GM23338 (cell line): ENCODE measurements at regions not wholly inside any gene's neighbourhood (a gene's known extent, or its start where the extent isn't known, plus 50 kb on each side); places are given as distances from the start of the nearest gene placed in this dataset.

Source experiments
- CREB1 ChIP-seq: fragments of 250-450 bp; sonication (Bioruptor Pico); IDR thresholded peaks from 2 replicates; pipeline ENCODE4 v1.5.0; 2020; ENCODE audit warnings: low read depth, mild to moderate bottlenecking, moderate library complexity
- CTCF ChIP-seq, 2 experiments: fragments of 200-600 bp in 1 of 2; sonication (generic) in 1 of 2; conservative IDR thresholded peaks; 2 replicates each; pipeline versions ENCODE4 v1.5.1 to v1.6.1; 2016 to 2017; ENCODE audit warnings: antibody characterized with exemption in 2 of 2, low read depth in 2 of 2, mild to moderate bottlenecking in 2 of 2, moderate library complexity in 1 of 2
- ETS1 ChIP-seq: IDR thresholded peaks from 2 replicates; pipeline ENCODE4 v1.6.1; 2016; ENCODE audit warnings: antibody characterized with exemption
- EZH2 ChIP-seq: fragments of 200-600 bp; sonication (generic); IDR thresholded peaks from one replicate; pipeline ENCODE4 v1.8.0; 2017; ENCODE audit warnings: antibody characterized with exemption, mild to moderate bottlenecking, low read depth; ENCODE audit not compliant: unreplicated experiment
- EZH2phosphoT487 ChIP-seq: fragments of 200-600 bp; sonication (generic); IDR thresholded peaks from one replicate; pipeline ENCODE4 v1.8.1; 2018; ENCODE audit warnings: antibody characterized with exemption; ENCODE audit not compliant: unreplicated experiment
- JUNB ChIP-seq: IDR thresholded peaks from one replicate; pipeline ENCODE4 v1.6.1; 2016; ENCODE audit warnings: antibody characterized with exemption; ENCODE audit not compliant: unreplicated experiment
- NANOG ChIP-seq: IDR thresholded peaks from 2 replicates; pipeline ENCODE4 v1.6.1; 2016; ENCODE audit warnings: antibody characterized with exemption, borderline replicate concordance
- POLR2AphosphoS5 ChIP-seq: IDR thresholded peaks from 2 replicates; pipeline ENCODE4 v1.6.1; 2016; ENCODE audit warnings: antibody characterized with exemption, low read depth
- REST ChIP-seq: IDR thresholded peaks from one replicate; pipeline ENCODE4 v1.6.1; 2018; ENCODE audit warnings: antibody characterized with exemption; ENCODE audit not compliant: unreplicated experiment
- STAT1 ChIP-seq: IDR thresholded peaks from one replicate; pipeline ENCODE4 v1.6.1; 2016; ENCODE audit warnings: antibody characterized with exemption; ENCODE audit not compliant: unreplicated experiment
- ZNF114 ChIP-seq: fragments of 250-450 bp; sonication (Bioruptor Pico); IDR thresholded peaks from 2 replicates; pipeline ENCODE4 v1.5.0; 2020; ENCODE audit warnings: mild to moderate bottlenecking, moderate library complexity
- ZNF331 ChIP-seq: fragments of 250-450 bp; sonication (Bioruptor Pico); IDR thresholded peaks from 2 replicates; pipeline ENCODE4 v1.5.0; 2020; ENCODE audit warnings: low read depth, mild to moderate bottlenecking, moderate library complexity
- TF ChIP-seq, protein P1 (sequence below): fragments of 250-450 bp; sonication (Bioruptor Pico); IDR thresholded peaks from 2 replicates; pipeline ENCODE4 v1.5.0; 2020; ENCODE audit warnings: mild to moderate bottlenecking, moderate library complexity

- no peak for TF ChIP-seq CTCF (conservative IDR thresholded peaks at IDR 0.05; ENCODE audit: low read depth in 2 of 2)
- no peak for TF ChIP-seq EZH2
- no peak for TF ChIP-seq EZH2phosphoT487
- TF ChIP-seq ZNF114 (CRISPR knock-in tag), result no peak
- no peak for TF ChIP-seq POLR2AphosphoS5
- TF ChIP-seq JUNB, result no peak
- TF ChIP-seq REST, result no peak
- no peak for TF ChIP-seq CREB1 (CRISPR knock-in tag)
- no peak for TF ChIP-seq ZNF331
- TF ChIP-seq, protein P1, sequence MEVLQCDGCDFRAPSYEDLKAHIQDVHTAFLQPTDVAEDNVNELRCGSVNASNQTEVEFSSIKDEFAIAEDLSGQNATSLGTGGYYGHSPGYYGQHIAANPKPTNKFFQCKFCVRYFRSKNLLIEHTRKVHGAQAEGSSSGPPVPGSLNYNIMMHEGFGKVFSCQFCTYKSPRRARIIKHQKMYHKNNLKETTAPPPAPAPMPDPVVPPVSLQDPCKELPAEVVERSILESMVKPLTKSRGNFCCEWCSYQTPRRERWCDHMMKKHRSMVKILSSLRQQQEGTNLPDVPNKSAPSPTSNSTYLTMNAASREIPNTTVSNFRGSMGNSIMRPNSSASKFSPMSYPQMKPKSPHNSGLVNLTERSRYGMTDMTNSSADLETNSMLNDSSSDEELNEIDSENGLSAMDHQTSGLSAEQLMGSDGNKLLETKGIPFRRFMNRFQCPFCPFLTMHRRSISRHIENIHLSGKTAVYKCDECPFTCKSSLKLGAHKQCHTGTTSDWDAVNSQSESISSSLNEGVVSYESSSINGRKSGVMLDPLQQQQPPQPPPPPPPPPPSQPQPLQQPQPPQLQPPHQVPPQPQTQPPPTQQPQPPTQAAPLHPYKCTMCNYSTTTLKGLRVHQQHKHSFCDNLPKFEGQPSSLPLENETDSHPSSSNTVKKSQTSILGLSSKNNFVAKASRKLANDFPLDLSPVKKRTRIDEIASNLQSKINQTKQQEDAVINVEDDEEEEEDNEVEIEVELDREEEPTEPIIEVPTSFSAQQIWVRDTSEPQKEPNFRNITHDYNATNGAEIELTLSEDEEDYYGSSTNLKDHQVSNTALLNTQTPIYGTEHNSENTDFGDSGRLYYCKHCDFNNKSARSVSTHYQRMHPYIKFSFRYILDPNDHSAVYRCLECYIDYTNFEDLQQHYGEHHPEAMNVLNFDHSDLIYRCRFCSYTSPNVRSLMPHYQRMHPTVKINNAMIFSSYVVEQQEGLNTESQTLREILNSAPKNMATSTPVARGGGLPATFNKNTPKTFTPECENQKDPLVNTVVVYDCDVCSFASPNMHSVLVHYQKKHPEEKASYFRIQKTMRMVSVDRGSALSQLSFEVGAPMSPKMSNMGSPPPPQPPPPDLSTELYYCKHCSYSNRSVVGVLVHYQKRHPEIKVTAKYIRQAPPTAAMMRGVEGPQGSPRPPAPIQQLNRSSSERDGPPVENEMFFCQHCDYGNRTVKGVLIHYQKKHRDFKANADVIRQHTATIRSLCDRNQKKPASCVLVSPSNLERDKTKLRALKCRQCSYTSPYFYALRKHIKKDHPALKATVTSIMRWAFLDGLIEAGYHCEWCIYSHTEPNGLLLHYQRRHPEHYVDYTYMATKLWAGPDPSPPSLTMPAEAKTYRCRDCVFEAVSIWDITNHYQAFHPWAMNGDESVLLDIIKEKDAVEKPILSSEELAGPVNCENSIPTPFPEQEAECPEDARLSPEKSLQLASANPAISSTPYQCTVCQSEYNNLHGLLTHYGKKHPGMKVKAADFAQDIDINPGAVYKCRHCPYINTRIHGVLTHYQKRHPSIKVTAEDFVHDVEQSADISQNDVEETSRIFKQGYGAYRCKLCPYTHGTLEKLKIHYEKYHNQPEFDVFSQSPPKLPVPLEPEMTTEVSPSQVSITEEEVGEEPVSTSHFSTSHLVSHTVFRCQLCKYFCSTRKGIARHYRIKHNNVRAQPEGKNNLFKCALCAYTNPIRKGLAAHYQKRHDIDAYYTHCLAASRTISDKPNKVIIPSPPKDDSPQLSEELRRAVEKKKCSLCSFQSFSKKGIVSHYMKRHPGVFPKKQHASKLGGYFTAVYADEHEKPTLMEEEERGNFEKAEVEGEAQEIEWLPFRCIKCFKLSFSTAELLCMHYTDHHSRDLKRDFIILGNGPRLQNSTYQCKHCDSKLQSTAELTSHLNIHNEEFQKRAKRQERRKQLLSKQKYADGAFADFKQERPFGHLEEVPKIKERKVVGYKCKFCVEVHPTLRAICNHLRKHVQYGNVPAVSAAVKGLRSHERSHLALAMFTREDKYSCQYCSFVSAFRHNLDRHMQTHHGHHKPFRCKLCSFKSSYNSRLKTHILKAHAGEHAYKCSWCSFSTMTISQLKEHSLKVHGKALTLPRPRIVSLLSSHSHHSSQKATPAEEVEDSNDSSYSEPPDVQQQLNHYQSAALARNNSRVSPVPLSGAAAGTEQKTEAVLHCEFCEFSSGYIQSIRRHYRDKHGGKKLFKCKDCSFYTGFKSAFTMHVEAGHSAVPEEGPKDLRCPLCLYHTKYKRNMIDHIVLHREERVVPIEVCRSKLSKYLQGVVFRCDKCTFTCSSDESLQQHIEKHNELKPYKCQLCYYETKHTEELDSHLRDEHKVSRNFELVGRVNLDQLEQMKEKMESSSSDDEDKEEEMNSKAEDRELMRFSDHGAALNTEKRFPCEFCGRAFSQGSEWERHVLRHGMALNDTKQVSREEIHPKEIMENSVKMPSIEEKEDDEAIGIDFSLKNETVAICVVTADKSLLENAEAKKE (CRISPR knock-in tag), result no peak
- TF ChIP-seq ETS1, result no peak
- TF ChIP-seq NANOG, result no peak
- TF ChIP-seq STAT1, result no peak
Measured at GRCh38 chr12:90172524-90172923, 463.9 kb upstream of the ATP2B1 start.
